Lower leg skin (tissue), 4 donors: ENCODE measurements at regions not wholly inside any gene's neighbourhood (a gene's known extent, or its start where the extent isn't known, plus 50 kb on each side); places are given as distances from the start of the nearest gene placed in this dataset.
"Not testable (repeated sequence)": the region's sequence is repeated elsewhere in the genome, so short reads cannot be mapped to it uniquely, and the experiment has no call there.

Experiments used
- DNase-seq, 2 donors: peaks; one replicate each; pipeline ENCODE4 v3.0.0-alpha.2; 2019; ENCODE audit warnings: low spot score in 2 of 2
- H3K4me3 ChIP-seq: fragments of 200-600 bp; sonication (generic); 2 replicates; pipeline ENCODE4 v1.5.1; 2017; ENCODE audit warnings: mild to moderate bottlenecking, low read depth; ENCODE audit not compliant: poor library complexity, severe bottlenecking
- POLR2A ChIP-seq, 2 donors: fragments of 450-650 bp; IDR thresholded peaks; one replicate each; pipeline ENCODE4 v1.6.1; 2016 to 2017; ENCODE audit warnings: antibody characterized with exemption in 2 of 2, mild to moderate bottlenecking in 1 of 2, moderate library complexity in 1 of 2
- WGBS, 2 donors: methylation state at CpG; one replicate each; pipeline ENCODE4 v1.1.5; 2018; 5-methylcytosine and 5-hydroxymethylcytosine counted together
- intact Hi-C: fragments of 100-400 bp; cut with DNase I; formaldehyde crosslinking; loops from one replicate; pipeline ENCODE4 v1.15.0; 2023; ENCODE audit warnings: low total_unique reads
- TF ChIP-seq, protein P1 (sequence below), 3 donors: fragments of 450-650 bp; IDR thresholded peaks; one replicate each; pipeline ENCODE4 v1.5.1; 2016; ENCODE audit warnings: antibody characterized with exemption in 3 of 3, mild to moderate bottlenecking in 3 of 3, moderate library complexity in 2 of 3

GRCh38 chr4:124066595-124066994, 645.9 kb downstream of the ANKRD50 start:
- intact Hi-C loops, result no loop called here
- TF ChIP-seq POLR2A (IDR thresholded peaks at IDR 0.05), result no peak
- TF ChIP-seq, protein P1, sequence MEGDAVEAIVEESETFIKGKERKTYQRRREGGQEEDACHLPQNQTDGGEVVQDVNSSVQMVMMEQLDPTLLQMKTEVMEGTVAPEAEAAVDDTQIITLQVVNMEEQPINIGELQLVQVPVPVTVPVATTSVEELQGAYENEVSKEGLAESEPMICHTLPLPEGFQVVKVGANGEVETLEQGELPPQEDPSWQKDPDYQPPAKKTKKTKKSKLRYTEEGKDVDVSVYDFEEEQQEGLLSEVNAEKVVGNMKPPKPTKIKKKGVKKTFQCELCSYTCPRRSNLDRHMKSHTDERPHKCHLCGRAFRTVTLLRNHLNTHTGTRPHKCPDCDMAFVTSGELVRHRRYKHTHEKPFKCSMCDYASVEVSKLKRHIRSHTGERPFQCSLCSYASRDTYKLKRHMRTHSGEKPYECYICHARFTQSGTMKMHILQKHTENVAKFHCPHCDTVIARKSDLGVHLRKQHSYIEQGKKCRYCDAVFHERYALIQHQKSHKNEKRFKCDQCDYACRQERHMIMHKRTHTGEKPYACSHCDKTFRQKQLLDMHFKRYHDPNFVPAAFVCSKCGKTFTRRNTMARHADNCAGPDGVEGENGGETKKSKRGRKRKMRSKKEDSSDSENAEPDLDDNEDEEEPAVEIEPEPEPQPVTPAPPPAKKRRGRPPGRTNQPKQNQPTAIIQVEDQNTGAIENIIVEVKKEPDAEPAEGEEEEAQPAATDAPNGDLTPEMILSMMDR (IDR thresholded peaks at IDR 0.05), result no peak
- WGBS, 2 donors, result 84 to 92% methylated on average over 1 of the region's 1 CpG

GRCh38 chr4:124067046-124067445, 645.5 kb downstream of the ANKRD50 start:
- WGBS, 2 donors, result 88 to 90% methylated on average over 2 of the region's 2 CpGs
- H3K4me3 ChIP-seq, result no peak overlapping the region
- intact Hi-C loops, result no loop called here
- no peak for DNase-seq
- no peak for TF ChIP-seq POLR2A (IDR thresholded peaks at IDR 0.05)
- TF ChIP-seq, protein P1 (IDR thresholded peaks at IDR 0.05), result no peak

More at GRCh38 chr4:124066595-124066994, 645.9 kb downstream of the ANKRD50 start:
- DNase-seq, result no peak
- no peak overlapping the region for H3K4me3 ChIP-seq

GRCh38 chr4:124070688-124071484, 641.6 kb downstream of the ANKRD50 start:
- intact Hi-C loops, result no loop called here
- H3K4me3 ChIP-seq, result no peak overlapping the region
- no peak for DNase-seq
- 88 to 90% methylated on average over 3 of the region's 3 CpGs for WGBS, 2 donors
- TF ChIP-seq POLR2A (IDR thresholded peaks at IDR 0.05), result no peak
- TF ChIP-seq, protein P1 (IDR thresholded peaks at IDR 0.05), result no peak

- H3K4me3 ChIP-seq, intact Hi-C loops, DNase-seq: not testable (repeated sequence)
- WGBS, 2 donors, result 89 to 93% methylated on average over 2 of the region's 2 CpGs
Observed at GRCh38 chr4:124075276-124075675, 637.3 kb downstream of the ANKRD50 start.

DNA sequence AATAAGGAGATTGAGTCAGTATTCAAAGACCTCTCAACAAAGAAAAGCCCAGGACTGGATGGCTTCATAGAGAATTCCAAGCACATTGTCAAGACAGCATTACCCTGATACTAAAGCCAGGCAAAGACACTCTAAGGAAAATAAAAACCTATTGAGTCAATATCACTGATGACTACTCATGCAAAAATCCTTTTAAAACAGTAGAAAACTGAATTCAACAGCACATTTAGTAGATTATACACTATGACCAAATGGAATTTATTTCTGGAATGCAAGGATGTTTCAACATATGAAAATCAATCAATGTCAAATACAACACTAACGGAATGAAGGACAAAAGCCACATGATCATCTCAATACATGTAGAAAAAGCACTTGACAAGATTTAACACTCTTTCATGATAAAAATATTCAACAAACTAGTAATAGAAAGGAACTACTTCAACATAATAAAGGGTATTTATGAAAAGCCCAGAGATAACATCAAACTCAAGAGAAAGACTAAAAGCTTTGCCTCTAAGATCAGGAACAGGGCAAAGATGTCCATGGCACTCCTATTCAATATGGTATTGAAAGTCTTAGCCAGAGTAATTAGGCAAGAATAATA, 633.3 kb downstream of the ANKRD50 start:
- intact Hi-C loops, result no loop called here
- H3K4me3 ChIP-seq, result no peak overlapping the region
- TF ChIP-seq, protein P1 (IDR thresholded peaks at IDR 0.05), result no peak
- no peak for TF ChIP-seq POLR2A (IDR thresholded peaks at IDR 0.05)
- no peak for DNase-seq
- 51 to 53% methylated on average over 1 of the region's 1 CpG for WGBS, 2 donors

DNA sequence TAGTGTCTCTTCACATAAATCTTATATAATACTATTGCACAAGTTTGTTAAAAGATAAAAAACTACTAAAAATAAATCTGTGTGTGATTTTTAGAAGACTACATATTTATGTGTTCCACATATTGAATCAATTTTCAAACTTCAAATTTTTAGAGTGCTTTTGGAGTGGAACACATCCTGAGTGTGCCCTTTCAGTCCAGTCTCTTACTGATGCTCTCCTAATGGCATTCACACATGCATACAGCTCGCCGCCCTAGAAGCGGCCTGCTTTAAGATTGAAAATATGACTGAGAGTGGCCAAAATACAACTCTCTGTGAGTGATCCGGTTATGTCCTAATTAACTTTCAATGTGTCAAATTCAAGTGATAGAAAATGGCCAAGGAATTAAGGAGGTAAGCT, 628.8 kb downstream of the ANKRD50 start:
- DNase-seq, result no peak
- TF ChIP-seq, protein P1 (IDR thresholded peaks at IDR 0.05), result no peak
- TF ChIP-seq POLR2A (IDR thresholded peaks at IDR 0.05), result no peak
- intact Hi-C loops, result no loop called here
- no peak overlapping the region for H3K4me3 ChIP-seq
- WGBS, 2 donors, result 46 to 48% methylated on average over 4 of the region's 4 CpGs
